ENCODE measurements at regions not wholly inside any gene's neighbourhood (a gene's known extent, or its start where the extent isn't known, plus 50 kb on each side); places are given as distances from the start of the nearest gene placed in this dataset.

GRCh38 chr11:69880826-69881445, 61.7 kb upstream of the FGF3 start:
- TF ChIP-seq CTCF (conservative IDR thresholded peaks at IDR 0.05 in 1 of 2, IDR thresholded peaks at IDR 0.05 in 1 of 2; ENCODE audit: extremely low read depth in 1 of 2, insufficient read depth in 1 of 2, low read depth in 1 of 2, low read length in 2 of 2) (no peak), EZH2 (IDR thresholded peaks at IDR 0.05; ENCODE audit: borderline replicate concordance, low read length) (no peak)

Measured in mammary epithelial cell (primary cell).